Endothelial cell of umbilical vein (primary cell): ENCODE measurements at regions not wholly inside any gene's neighbourhood (a gene's known extent, or its start where the extent isn't known, plus 50 kb on each side); places are given as distances from the start of the nearest gene placed in this dataset.

Experiments used
- BruUV-seq: library from RNA; stranded (reverse); fragments of 400-500 nt; replicated peaks from 2 replicates; lab custom pipeline; 2021; lab: Mats Ljungman, UMichigan
- CTCF ChIA-PET: fragments of 300-600, 350-600 bp; sonication (Branson Sonifier 250); formaldehyde crosslinking; loops from one replicate; lab custom pipeline; 2021; ENCODE audit warnings: antibody characterized with exemption, inconsistent platforms; lab: Charles Lee
- POLR2A ChIA-PET: fragments of 300-600, 350-600 bp; sonication (Branson Sonifier 250); formaldehyde crosslinking; loops from one replicate; lab custom pipeline; 2021; ENCODE audit warnings: antibody characterized with exemption, inconsistent platforms; lab: Charles Lee
- DNase-seq: peaks from one replicate; pipeline ENCODE4 v3.0.0-alpha.2; 2011; ENCODE audit warnings: low read depth, low spot score
- FAIRE-seq: peaks from 2 replicates; lab custom pipeline; 2011; peaks lifted over from hg19 to GRCh38; lab: Jason Lieb, UNC
- H2AFZ ChIP-seq: 2 replicates; pipeline ENCODE4 v1.6.0; 2012; ENCODE audit warnings: low read depth, low read length, control low read depth, inconsistent platforms
- H3K27ac ChIP-seq: 2 replicates; pipeline ENCODE4 v1.5.1; 2011; ENCODE audit warnings: low read depth, mild to moderate bottlenecking, control low read depth, low read length, moderate library complexity; ENCODE audit not compliant: insufficient read depth
- H3K27me3 ChIP-seq, 2 experiments: 2 replicates each; pipeline versions ENCODE4 v1.6.0 to v1.6.1; 2011; ENCODE audit warnings: low read length in 2 of 2, mixed read lengths in 1 of 2; ENCODE audit not compliant: control insufficient read depth in 2 of 2, insufficient read depth in 2 of 2
- H3K36me3 ChIP-seq, 2 experiments: 2 replicates in 1 of 2; 3 replicates in 1 of 2; pipeline ENCODE4 v1.5.1; 2011; ENCODE audit warnings: low read length in 2 of 2, mild to moderate bottlenecking in 1 of 2, moderate library complexity in 1 of 2; ENCODE audit not compliant: control insufficient read depth in 2 of 2, insufficient read depth in 2 of 2; ENCODE audit errors: extremely low read depth in 1 of 2
- H3K4me1 ChIP-seq: 3 replicates; pipeline ENCODE4 v1.5.1; 2011; ENCODE audit warnings: mild to moderate bottlenecking, low read length; ENCODE audit not compliant: control insufficient read depth, insufficient read depth; ENCODE audit errors: extremely low read depth
- H3K4me2 ChIP-seq: 2 replicates; pipeline ENCODE4 v1.6.1; 2011; ENCODE audit warnings: low read length, control low read depth, mixed read lengths; ENCODE audit not compliant: insufficient read depth
- H3K4me3 ChIP-seq, 3 experiments: fragments of 200-600 bp in 1 of 3; sonication (generic), shearing (Covaris generic) in 1 of 3; replicated peaks in 1 of 3; 2 replicates each; pipeline ENCODE4 v1.5.1; 2011 to 2016; ENCODE audit warnings: control low read depth in 3 of 3, low read length in 3 of 3, mild to moderate bottlenecking in 2 of 3, inconsistent platforms in 1 of 3, low read depth in 1 of 3, moderate library complexity in 1 of 3; ENCODE audit not compliant: insufficient read depth in 1 of 3
- H3K79me2 ChIP-seq: 2 replicates; pipeline ENCODE4 v1.6.0; 2012; ENCODE audit warnings: low read length, inconsistent platforms; ENCODE audit not compliant: control insufficient read depth, insufficient read depth
- H3K9ac ChIP-seq: replicated peaks from 2 replicates; pipeline ENCODE3; 2011; ENCODE audit warnings: low read length, control low read depth; ENCODE audit not compliant: insufficient read depth; ENCODE audit errors: extremely low read depth
- H3K9me1 ChIP-seq: replicated peaks from 3 replicates; pipeline ENCODE4 v1.6.0; 2011; ENCODE audit warnings: mild to moderate bottlenecking, low read length; ENCODE audit not compliant: control insufficient read depth, insufficient read depth; ENCODE audit errors: extremely low read depth
- H3K9me3 ChIP-seq: replicated peaks from 2 replicates; pipeline ENCODE4 v1.5.1; 2012; ENCODE audit warnings: low read length, inconsistent platforms; ENCODE audit not compliant: control insufficient read depth, insufficient read depth
- H4K20me1 ChIP-seq: replicated peaks from 2 replicates; pipeline ENCODE3; 2011; ENCODE audit warnings: mild to moderate bottlenecking, low read length; ENCODE audit not compliant: control insufficient read depth, insufficient read depth; ENCODE audit errors: extremely low read depth
- FOS ChIP-seq: IDR thresholded peaks from 2 replicates; pipeline ENCODE4 v1.6.1; 2011; ENCODE audit warnings: mild to moderate bottlenecking, low read length, moderate library complexity, borderline replicate concordance; ENCODE audit not compliant: insufficient read depth
- JUN ChIP-seq: IDR thresholded peaks from 2 replicates; pipeline ENCODE4 v1.6.1; 2011; ENCODE audit warnings: borderline replicate concordance, low read depth; ENCODE audit not compliant: insufficient read length, insufficient read depth
- POLR2A ChIP-seq: IDR thresholded peaks from 2 replicates; pipeline ENCODE4 v1.6.1; 2012; ENCODE audit warnings: low read depth, mild to moderate bottlenecking, control low read depth, low read length
- POLR2AphosphoS5 ChIP-seq: IDR thresholded peaks from 2 replicates; pipeline ENCODE4 v1.6.1; 2012; ENCODE audit warnings: low read depth, mild to moderate bottlenecking, control low read depth, low read length, moderate library complexity; ENCODE audit not compliant: insufficient read depth
- dilution Hi-C: fragments of 300-500 bp; cut with MboI; formaldehyde crosslinking; loops from one replicate; pipeline ENCODE4 v1.15.0; 2019; ENCODE audit warnings: low sequenced_read_pairs; ENCODE audit not compliant: extremely low pct_ligation_motif_present
- intact Hi-C: fragments of 100-400 bp; cut with micrococcal nuclease; formaldehyde crosslinking; loops from one replicate; pipeline ENCODE4 v1.10.0; 2022
- TF ChIP-seq, protein P1 (sequence below), 2 donors: IDR thresholded peaks; 1 replicate in 1 of 2; 2 replicates in 1 of 2; pipeline ENCODE4 v1.5.1; 2011; ENCODE audit warnings: low read length in 2 of 2, mild to moderate bottlenecking in 2 of 2, moderate library complexity in 2 of 2, control low read depth in 1 of 2, inconsistent platforms in 1 of 2, low read depth in 1 of 2; ENCODE audit not compliant: insufficient read depth in 1 of 2; ENCODE audit errors: extremely low read depth in 1 of 2

DNA sequence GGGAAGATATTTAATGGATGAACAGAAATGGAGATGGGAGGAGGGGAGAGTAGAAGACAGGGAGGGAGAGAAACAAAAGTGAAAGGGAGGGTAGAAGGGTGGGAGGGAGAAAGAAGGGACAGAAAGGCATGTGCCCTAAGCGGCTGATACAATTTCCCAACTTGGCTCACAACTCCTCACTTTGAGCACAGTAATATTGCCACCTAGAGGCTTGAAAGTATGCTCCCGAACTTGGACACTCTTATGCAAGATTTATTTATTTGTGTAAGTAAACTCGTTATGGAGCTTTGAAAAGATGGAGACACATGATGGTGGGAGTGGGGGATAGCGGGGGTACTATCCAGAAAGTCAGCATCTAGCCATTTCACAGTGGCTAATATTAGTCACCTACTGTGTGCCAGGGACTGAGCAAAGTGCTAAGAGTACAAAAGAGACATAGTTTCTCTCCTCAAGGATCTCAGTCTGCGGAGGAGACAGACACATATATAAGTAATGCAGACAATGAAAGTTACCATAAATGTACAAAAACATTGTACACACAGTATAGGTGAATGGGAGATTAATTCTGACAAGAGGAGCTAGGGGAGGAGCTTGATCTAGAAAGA lies 189.7 kb downstream of the SEC16B start:
- peak; percentile 42 for FAIRE-seq
- Histone ChIP-seq H4K20me1 (no peaks in the 10 kb centered on the region), H3K27me3 (no peaks in the 10 kb centered on the region), H3K27ac (no peak overlapping the region), H2AFZ (no peak overlapping the region), H3K4me1 (peaks cover 4% of the 10 kb centered on the region), H3K79me2 (no peaks in the 10 kb centered on the region), H3K9ac (no peak overlapping the region), H3K9me3 (no peaks in the 10 kb centered on the region), H3K4me3 (no peak overlapping the region), H3K9me1 (no peaks in the 10 kb centered on the region), H3K36me3 (no peaks in the 10 kb centered on the region), H3K4me2 (no peak overlapping the region)
- DNase-seq = peak; percentile 45
- dilution Hi-C loops (no loop called here), intact Hi-C loops (loop anchor here (1.0 to 10.0 kb wide), 4 partner anchors 147 to 595 kb away; no protein-coding TSS in a partner anchor)
- BruUV-seq = no TSS peak
- ChIA-PET CTCF (interaction anchor here (0.7 to 2.9 kb wide), 6 partner anchors 11 to 888 kb away, joined by 3 to 19 read pairs (median 4); no protein-coding TSS in a partner anchor), POLR2A (no interaction called here)
- TF ChIP-seq JUN = no peak
- TF ChIP-seq, protein P1, sequence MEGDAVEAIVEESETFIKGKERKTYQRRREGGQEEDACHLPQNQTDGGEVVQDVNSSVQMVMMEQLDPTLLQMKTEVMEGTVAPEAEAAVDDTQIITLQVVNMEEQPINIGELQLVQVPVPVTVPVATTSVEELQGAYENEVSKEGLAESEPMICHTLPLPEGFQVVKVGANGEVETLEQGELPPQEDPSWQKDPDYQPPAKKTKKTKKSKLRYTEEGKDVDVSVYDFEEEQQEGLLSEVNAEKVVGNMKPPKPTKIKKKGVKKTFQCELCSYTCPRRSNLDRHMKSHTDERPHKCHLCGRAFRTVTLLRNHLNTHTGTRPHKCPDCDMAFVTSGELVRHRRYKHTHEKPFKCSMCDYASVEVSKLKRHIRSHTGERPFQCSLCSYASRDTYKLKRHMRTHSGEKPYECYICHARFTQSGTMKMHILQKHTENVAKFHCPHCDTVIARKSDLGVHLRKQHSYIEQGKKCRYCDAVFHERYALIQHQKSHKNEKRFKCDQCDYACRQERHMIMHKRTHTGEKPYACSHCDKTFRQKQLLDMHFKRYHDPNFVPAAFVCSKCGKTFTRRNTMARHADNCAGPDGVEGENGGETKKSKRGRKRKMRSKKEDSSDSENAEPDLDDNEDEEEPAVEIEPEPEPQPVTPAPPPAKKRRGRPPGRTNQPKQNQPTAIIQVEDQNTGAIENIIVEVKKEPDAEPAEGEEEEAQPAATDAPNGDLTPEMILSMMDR (IDR thresholded peaks at IDR 0.05; ENCODE audit: extremely low read depth in 1 of 2, insufficient read depth in 1 of 2, low read depth in 1 of 2, low read length in 2 of 2) = peak in 1 of 2 donors; percentile 19

DNA sequence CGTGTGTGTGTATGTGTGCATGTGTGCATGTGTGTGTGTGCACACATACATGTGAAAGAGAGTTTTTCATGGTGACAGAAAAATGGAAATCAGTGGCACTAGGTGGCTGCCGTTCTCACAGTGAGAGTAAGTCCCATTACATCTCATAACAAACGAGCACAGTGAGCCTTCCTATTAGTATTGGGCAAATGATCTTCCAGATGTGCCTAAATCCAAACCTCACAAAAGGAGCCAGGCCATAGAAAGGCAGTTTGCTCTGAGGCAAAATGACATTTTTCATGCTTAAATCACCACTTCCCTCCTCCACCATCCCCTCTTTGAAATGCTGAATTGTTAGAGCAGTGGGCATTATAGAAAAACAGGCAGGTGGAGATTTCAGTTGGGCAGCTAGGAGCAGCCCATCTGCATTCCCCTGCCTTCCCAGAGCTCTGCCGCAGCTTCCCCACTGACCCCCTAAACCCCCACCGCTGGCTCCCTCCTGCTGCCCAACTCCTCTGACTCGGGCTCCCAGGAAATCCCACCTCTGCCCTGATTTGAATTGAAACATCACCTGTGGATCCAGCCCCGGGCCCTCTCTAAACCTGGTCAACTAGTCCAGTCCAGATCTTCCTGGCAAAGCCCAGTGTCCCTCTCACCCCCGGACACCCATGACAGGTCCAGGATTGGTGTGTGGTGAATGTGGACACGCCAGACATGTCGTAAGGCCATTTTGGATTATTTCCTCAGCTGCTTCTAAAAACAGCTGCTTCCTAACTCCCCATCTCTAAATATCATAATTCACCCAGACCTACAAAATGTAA lies 190.5 kb downstream of the SEC16B start:
- dilution Hi-C loops = no loop called here
- ChIA-PET POLR2A (no interaction called here), CTCF (interaction anchor here (1.0 to 2.9 kb wide), 4 partner anchors 12 to 883 kb away, joined by 3 to 19 read pairs (median 8); no protein-coding TSS in a partner anchor)
- H3K4me1 ChIP-seq = peaks cover 4% of the 10 kb centered on the region
- no peak for TF ChIP-seq POLR2AphosphoS5
- TF ChIP-seq POLR2A = no peak
- TF ChIP-seq JUN = no peak
- TF ChIP-seq, protein P1 (IDR thresholded peaks at IDR 0.05; ENCODE audit: extremely low read depth in 1 of 2, insufficient read depth in 1 of 2, low read depth in 1 of 2, low read length in 2 of 2) = no peak
- no peak for TF ChIP-seq FOS
- no peak overlapping the region for H3K9ac ChIP-seq
- H3K4me3 ChIP-seq = no peak overlapping the region
- intact Hi-C loops = no loop called here
- FAIRE-seq = no peak
- no peaks in the 10 kb centered on the region for H3K9me1 ChIP-seq
- DNase-seq = no peak
- H3K36me3 ChIP-seq = no peaks in the 10 kb centered on the region
- no peaks in the 10 kb centered on the region for H3K27me3 ChIP-seq
- no peaks in the 10 kb centered on the region for H3K9me3 ChIP-seq
- no peak overlapping the region for H3K4me2 ChIP-seq
- BruUV-seq = no TSS peak
- no peaks in the 10 kb centered on the region for H3K79me2 ChIP-seq
- H3K27ac ChIP-seq = no peak overlapping the region
- H4K20me1 ChIP-seq = no peaks in the 10 kb centered on the region
- H2AFZ ChIP-seq = no peak overlapping the region
